ENCODE measurements at regions not wholly inside any gene's neighbourhood (a gene's known extent, or its start where the extent isn't known, plus 50 kb on each side); places are given as distances from the start of the nearest gene placed in this dataset.
"Not testable (repeated sequence)": the region's sequence is repeated elsewhere in the genome, so short reads cannot be mapped to it uniquely, and the experiment has no call there.

GRCh38 chr14:45867046-45867894 lies 614.3 kb upstream of the MIS18BP1 start:
- no peak for DNase-seq (ENCODE audit: low spot score)

DNA sequence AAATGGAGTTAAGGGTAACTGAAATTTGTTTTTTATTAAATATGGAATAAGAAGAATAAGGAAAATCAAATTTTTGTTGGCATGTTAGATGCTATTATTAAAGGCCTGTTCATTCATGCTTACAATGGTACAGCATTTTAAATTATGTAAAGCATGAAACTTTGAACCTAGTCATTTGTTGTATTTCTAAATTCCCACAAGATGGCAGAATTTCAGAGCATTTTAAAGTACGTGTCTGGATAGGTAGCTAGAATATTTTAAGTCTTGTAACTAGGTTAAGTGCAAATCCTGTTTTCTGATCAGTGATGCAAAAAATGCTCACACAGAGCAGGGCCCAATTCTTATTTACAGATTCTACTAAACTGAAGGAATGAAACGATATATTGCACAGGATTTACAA lies 585.6 kb upstream of the MIS18BP1 start:
- DNase-seq (ENCODE audit: low spot score) = peak; percentile 22

DNA sequence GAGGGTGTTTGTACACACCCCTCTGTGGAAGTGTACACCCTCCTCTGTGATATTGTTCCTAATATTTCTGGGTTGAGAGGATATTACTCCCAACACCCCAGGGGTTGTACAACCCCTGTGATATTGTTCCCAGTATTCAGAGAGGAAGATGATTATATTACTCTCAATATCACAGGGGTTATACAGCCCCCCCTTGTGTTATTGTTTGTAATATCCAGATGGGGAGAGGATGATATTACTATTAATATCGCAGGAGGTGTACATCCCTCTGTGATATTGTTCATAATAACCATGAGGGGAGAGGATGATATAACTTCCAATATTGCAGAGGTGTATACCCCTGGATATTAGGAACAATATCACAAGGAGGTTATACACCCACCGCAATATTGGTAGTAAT lies 566.1 kb upstream of the MIS18BP1 start:
- no peak for DNase-seq (ENCODE audit: low spot score)

DNA sequence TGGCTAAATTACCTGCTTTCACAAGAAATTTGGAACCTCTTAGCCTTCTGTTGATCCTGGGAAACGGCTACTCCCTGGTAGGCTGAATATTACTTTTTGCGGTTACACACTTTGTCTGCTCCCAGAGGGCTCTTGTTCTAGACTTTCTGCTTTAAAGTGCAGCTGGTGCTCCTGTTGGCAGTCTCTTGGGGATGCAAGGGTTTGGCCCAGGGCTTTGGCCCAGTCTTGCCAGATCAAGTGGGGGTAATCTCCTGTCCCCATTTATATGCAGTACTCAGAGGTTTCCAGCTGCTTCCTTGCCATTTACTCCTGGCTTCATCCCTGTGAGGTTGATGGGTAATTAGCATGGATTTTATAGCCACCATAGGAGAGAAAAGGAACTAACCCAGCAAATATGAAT lies 558.2 kb upstream of the MIS18BP1 start:
- no peak for DNase-seq (ENCODE audit: low spot score)

GRCh38 chr14:45810152-45810872 lies 557.3 kb upstream of the MIS18BP1 start:
- peak; percentile 5 for DNase-seq (ENCODE audit: low spot score)

- DNase-seq (ENCODE audit: low spot score) = no peak
Measured at GRCh38 chr14:45807178-45807899, 554.3 kb upstream of the MIS18BP1 start.

DNA sequence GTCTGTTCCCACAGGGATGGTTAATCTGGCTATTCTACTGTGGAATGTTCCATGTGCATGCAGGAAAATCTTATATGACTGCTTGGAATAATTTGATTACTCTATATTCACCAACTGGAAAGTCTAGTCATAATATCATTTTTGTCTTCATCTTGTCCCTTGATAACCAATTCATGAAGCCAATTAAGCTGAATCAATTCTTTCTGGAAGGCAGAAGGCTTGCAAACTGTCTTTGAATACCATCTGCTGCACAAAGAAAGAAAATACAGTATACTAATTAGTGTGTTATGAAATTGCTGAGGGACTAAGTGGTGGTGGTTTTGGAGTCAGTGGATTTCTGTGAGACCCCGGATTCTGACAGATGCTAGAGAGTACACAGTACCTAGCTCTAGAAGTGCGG lies 546.5 kb upstream of the MIS18BP1 start:
- no peak for DNase-seq (ENCODE audit: low spot score)

DNA sequence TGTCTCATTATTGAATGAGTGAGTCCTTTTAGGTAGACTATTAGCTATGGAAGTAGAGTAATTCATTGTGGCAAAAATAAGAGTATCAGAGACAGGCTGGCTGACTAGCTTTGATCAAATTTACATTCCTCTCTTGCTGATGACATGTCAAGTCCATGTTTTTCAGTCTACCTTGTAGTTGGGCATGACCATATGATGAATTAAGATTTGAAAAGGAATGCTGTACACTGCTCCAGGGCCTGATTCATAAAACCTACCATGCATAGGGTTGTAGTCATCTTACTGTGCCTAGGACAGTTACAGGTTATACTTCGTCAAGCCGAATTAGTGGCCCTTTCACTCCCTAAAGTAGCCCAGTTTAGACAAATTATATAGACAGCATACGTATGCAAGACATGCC lies 545.7 kb upstream of the MIS18BP1 start:
- DNase-seq (ENCODE audit: low spot score) = no peak

- not testable (repeated sequence) for DNase-seq (ENCODE audit: low spot score)
Measured at GRCh38 chr14:45796006-45796405, 543.0 kb upstream of the MIS18BP1 start.

- no peak for DNase-seq (ENCODE audit: low spot score)
Measured at GRCh38 chr14:45793081-45793480, 540.1 kb upstream of the MIS18BP1 start.

DNA sequence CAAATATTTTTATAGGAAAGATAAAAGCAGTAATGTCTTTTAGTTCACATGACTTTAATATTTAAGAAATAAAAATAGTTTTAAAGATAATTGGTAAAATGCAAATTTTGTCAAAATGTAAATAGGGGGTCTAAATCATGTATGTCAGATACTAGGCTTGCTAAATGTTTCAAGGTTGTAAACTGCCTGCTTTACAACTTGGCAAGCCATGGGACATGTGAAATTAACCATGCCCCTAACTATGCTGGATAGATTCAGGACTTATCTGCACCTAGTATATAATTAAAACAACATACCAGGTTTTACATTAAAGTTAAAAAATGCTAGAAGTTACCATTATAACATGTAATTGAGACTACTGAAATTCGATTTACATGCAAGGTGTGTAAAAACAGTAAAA lies 537.3 kb upstream of the MIS18BP1 start:
- no peak for DNase-seq (ENCODE audit: low spot score)

- DNase-seq (ENCODE audit: low spot score) = no peak
Measured at GRCh38 chr14:45787167-45787566, 534.2 kb upstream of the MIS18BP1 start.

DNA sequence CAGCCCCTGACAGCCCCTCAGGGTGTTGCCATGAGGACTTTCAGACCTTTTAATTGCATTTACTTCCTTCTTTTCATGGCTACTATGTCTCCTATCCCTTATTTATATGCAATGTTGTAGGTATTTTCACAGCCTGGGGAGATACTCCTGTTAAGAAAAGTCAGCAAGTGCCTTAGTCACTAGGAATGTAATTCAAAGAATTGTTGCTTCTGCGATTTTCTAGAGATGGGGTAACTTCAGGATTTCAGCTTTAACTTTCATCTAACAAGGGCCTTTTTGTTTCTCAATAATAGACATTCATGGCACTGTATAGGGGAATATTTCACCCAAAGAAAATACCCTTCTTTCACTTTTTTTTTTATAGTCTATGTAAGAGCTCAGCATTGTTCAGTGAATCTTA lies 533.3 kb upstream of the MIS18BP1 start:
- no peak for DNase-seq (ENCODE audit: low spot score)

DNA sequence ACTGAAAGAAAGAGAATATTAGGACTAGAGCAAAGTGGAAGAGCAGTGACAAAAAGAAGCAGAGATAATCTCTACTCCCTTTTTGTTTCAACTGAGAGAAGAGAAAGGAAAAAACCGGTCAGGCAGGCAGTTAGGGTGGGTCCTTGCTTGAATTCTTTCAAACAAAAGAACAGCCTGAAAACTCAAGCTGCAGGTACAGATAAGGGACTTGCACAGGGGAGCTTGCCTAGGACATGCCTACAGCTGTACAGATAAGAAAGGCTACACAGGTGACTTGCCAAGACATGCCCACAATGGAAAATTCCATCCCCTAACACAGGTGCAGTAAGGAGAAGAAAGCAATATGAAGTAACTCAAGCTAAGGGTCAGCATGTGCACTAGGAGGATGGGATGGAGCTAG lies 532.2 kb upstream of the MIS18BP1 start:
- DNase-seq (ENCODE audit: low spot score) = no peak

- no peak for DNase-seq (ENCODE audit: low spot score)
Measured at GRCh38 chr14:45766247-45766646, 513.2 kb upstream of the MIS18BP1 start.

DNA sequence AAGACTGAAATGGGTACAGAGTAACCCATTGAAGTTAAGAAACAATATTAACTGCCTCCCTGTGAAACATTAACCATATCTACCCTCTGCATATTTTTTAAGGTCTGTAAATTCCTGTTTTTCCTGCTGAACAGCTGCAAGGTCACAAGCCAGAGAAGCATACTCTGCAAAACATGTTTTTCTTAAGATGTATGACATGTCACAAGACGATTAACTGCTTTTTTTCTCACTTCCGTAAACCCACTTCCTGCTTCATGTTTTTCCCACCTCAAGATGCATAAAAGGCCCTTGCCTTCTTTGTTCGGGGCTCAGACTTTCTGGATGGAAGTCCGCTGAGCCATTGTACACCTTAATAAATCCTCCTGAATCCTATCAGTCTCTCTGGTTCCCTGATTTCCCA lies 504.7 kb upstream of the MIS18BP1 start:
- no peak for DNase-seq (ENCODE audit: low spot score)

- not testable (repeated sequence) for DNase-seq (ENCODE audit: low spot score)
Measured at GRCh38 chr14:45756412-45756811, 503.4 kb upstream of the MIS18BP1 start.

DNA sequence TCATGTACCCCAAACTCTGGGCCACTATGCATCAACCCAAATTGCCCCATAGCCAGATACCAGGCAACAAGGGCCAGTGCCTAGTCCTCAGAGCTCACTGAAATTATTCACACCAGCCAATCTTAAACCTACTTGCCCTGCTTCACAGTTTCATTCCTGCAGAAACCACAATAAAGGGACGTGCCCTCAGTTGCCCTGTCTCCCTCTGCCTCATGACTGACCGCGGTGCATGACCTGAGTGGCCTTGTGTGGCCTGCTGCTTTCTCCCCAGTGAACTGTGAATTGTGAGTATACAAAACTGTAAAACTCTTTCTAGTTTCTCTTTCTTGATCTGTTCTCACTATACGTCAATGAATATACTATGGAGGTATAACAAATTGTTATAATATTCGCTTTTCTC lies 490.9 kb upstream of the MIS18BP1 start:
- peak; percentile 74 for DNase-seq (ENCODE audit: low spot score)

- no peak for DNase-seq (ENCODE audit: low spot score)
Measured at GRCh38 chr14:45742187-45742586, 489.2 kb upstream of the MIS18BP1 start.

DNA sequence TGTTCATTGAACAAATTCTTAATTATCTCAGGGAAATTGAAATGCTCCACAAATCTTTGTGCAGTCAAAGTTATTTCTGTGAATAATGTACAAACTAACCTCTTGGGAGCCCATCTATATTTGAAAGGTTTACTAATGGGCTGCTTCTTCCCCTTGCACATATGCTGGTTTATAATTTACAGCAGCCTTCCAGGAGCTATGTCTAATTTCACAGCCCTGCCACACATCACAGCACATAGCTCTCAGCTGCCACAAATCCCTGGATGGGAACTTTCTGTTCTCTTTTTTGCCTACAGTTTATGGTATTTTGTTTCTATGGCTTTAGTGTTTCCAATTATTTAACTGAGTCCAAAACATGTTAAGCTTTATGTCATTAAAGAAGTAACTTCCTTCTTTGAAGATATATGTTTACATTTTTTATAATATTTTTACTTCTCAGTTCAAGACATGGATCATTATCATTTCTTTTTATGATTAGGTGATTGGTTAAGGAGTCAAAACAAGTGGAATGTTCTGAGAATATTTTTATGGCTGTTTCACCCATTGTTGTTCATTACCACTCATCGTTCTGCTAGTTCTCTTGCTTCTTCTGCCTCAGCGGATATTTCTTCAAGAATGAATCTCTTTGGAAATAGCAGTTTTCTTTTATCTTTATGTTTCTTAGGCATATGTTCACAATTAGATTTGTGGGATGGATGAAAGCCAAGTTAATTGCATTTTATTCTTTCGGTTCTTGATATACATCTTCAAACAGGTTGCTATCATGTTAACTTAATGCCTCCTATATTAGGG lies 475.6 kb upstream of the MIS18BP1 start:
- DNase-seq (ENCODE audit: low spot score) = no peak

DNA sequence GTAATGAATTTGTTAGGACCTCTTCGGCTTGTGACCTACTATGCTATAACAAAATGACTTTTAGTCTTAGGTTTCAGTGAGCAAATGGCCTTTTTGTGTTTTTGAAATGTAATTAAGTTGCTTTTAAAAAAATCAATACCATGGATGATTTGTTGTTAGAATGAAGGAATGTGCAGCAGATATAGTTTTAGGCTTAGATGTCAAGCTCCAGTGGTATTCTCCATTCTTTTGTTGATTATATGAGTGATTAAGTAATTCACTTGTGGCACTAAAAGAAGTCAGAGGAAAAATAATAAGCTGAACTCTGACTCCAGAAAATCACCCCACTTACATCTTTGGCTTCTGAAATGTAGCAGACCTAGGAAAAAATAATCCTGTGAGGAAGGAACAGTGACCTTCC lies 474.1 kb upstream of the MIS18BP1 start:
- no peak for DNase-seq (ENCODE audit: low spot score)

DNA sequence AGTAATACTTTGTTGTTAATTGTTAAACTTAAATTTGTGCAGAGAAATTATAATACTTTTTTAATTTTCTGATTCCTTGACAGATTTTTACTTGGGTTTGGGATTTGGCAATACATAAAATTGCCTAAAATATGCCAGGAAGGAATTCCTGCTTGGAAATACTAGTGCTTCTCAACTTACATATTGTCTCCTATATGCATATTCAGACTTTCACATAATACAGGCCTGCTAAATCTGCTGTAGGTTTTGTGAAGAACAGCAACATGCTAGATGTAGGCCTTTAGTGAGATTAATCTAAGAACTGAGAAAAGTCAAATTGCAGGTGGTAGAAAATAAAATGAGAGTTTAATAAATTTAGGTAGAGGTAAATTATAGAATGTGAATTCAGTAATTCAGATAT lies 468.5 kb upstream of the MIS18BP1 start:
- no peak for DNase-seq (ENCODE audit: low spot score)
